Heart left ventricle (tissue), 16 donors: ENCODE measurements at regions not wholly inside any gene's neighbourhood (a gene's known extent, or its start where the extent isn't known, plus 50 kb on each side); places are given as distances from the start of the nearest gene placed in this dataset.

Experiments used
- ATAC-seq, 4 donors: fragments of 200-7000 bp; cut with Tn5 transposase; one replicate each; pipeline ENCODE4 v1.9.1; 2020 to 2022; ENCODE audit warnings: moderate library complexity in 4 of 4, mild to moderate bottlenecking in 3 of 4, moderate number of reproducible peaks in 1 of 4
- DNase-seq, 5 donors: peaks; one replicate each; pipeline ENCODE4 v3.0.0-alpha.2; 2020
- H3K27ac ChIP-seq, 12 donors: fragments of 200-600 bp; sonication (generic) in 4 of 12; one replicate each; pipeline versions ENCODE4 v1.5.0 to v1.8.0; 2016 to 2022; ENCODE audit warnings: mild to moderate bottlenecking in 2 of 12
- H3K27me3 ChIP-seq, 9 donors: fragments of 200-600 bp; sonication (generic) in 2 of 9; one replicate each; pipeline versions ENCODE4 v1.5.1 to v1.8.0; 2016 to 2022; ENCODE audit warnings: mild to moderate bottlenecking in 3 of 9
- H3K36me3 ChIP-seq, 9 donors: fragments of 200-600 bp; sonication (generic) in 2 of 9; one replicate each; pipeline versions ENCODE4 v1.5.0 to v1.8.0; 2018 to 2022; ENCODE audit warnings: mild to moderate bottlenecking in 2 of 9
- H3K4me1 ChIP-seq, 12 donors: fragments of 200-600 bp; sonication (generic) in 4 of 12; one replicate each; pipeline versions ENCODE4 v1.5.0 to v1.8.0; 2016 to 2022; ENCODE audit warnings: mild to moderate bottlenecking in 3 of 12
- H3K4me3 ChIP-seq, 12 donors: fragments of 200-600 bp; sonication (generic) in 4 of 12; one replicate each; pipeline versions ENCODE4 v1.5.0 to v1.8.0; 2017 to 2022; ENCODE audit warnings: mild to moderate bottlenecking in 9 of 12, moderate library complexity in 4 of 12
- H3K9me3 ChIP-seq, 12 donors: fragments of 200-600 bp; sonication (generic) in 4 of 12; one replicate each; pipeline versions ENCODE4 v1.5.0 to v1.8.0; 2016 to 2022; ENCODE audit warnings: mild to moderate bottlenecking in 1 of 12
- POLR2A ChIP-seq, 2 donors: fragments of 450-650 bp; IDR thresholded peaks; one replicate each; pipeline ENCODE4 v1.6.1; 2017; ENCODE audit warnings: antibody characterized with exemption in 2 of 2, mild to moderate bottlenecking in 2 of 2, moderate library complexity in 2 of 2
- WGBS, 4 donors: extraction: QIAGEN DNeasy Blood & Tissue Kit in 2 of 4; methylation state at CpG; one replicate each; pipeline versions ENCODE4 v1.1.5 to v1.1.7; 2013 to 2018; 5-methylcytosine and 5-hydroxymethylcytosine counted together
- intact Hi-C, 10 donors: fragments of 100-400 bp; cut with DNase I; formaldehyde crosslinking; loops; one replicate each; pipeline versions ENCODE4 v1.11.1 to v1.14.2; 2022
- TF ChIP-seq, protein P1 (sequence below), 12 donors: fragments of 200-600 bp; sonication (generic) in 4 of 12; IDR thresholded peaks; one replicate each; pipeline versions ENCODE4 v1.5.0 to v1.8.0; 2018 to 2022; ENCODE audit warnings: antibody characterized with exemption in 12 of 12, mild to moderate bottlenecking in 5 of 12
- donor health status: ischemic (EF 13 %, LVEDD 7.1; RV severe dilation, severe dysfunction).
- donor health status: healthy with polysubstance abuse.
- donor health status: DM: no; HTN: yes; CAD: no.
- donor health status: DM: no; HTN: no; CAD: no.
- donor health status: ischemic (EF 25% LVEDD 6.9; RV normal size, moderate dysfunction).
- donor health status: ischemic (EF 25% LVEDD 5.7; RV mildly dilated, moderate dysfunction).
- donor health status: healthy.
- donor health status: DM: yes; HTN: yes; CAD: no.
- donor health status: ischemic (EF 35%, LVEDD 5.7; RV mildly dilated, moderate dysfunction).
- donor health status: nonischemic (EF 11% LVEDD 7.7; RV severe dilation, severe dysfunction).
- donor health status: DM: yes; HTN: yes; CAD: no.
- donor health status: PGD.
- donor health status: ischemic (EF 29% LVEDD 5.4; RV normal size, mild dysfunction).
- donor health status: nonischemic (EF 23%, LVEDD 6.1; RV moderate dilation, normal function).

DNA sequence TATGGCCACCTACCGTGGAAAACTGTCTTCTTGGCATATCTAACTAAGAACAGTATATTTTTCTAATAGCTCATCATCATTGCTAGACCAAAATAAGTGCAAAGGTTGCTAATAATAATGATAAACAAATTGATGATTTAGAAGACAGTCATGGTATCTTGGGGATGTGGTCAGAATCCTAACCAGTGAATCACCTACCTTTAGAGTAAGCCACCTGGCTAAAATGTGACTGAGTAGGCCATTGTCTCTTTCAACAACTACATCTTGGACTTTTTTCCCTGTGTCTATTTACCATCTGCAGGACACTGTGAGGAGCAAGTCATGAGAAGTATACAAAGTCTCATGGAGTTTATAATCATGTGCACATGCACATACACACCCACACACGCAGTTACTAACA is 273.5 kb upstream of the SEMA6D start:
- peaks cover 0 to 12% (median 4%) of the 10 kb centered on the region in 12 donors for H3K4me1 ChIP-seq
- peaks cover 0 to 6% (median 0%) of the 10 kb centered on the region in 12 donors for H3K9me3 ChIP-seq
- no peak overlapping the region for H3K4me3 ChIP-seq
- no peak for ATAC-seq
- no peaks in the 10 kb centered on the region for H3K36me3 ChIP-seq
- WGBS, 4 donors = 92 to 97% (median 95%) methylated on average over 2 of the region's 2 CpGs
- intact Hi-C loops = no loop called here
- TF ChIP-seq, protein P1, sequence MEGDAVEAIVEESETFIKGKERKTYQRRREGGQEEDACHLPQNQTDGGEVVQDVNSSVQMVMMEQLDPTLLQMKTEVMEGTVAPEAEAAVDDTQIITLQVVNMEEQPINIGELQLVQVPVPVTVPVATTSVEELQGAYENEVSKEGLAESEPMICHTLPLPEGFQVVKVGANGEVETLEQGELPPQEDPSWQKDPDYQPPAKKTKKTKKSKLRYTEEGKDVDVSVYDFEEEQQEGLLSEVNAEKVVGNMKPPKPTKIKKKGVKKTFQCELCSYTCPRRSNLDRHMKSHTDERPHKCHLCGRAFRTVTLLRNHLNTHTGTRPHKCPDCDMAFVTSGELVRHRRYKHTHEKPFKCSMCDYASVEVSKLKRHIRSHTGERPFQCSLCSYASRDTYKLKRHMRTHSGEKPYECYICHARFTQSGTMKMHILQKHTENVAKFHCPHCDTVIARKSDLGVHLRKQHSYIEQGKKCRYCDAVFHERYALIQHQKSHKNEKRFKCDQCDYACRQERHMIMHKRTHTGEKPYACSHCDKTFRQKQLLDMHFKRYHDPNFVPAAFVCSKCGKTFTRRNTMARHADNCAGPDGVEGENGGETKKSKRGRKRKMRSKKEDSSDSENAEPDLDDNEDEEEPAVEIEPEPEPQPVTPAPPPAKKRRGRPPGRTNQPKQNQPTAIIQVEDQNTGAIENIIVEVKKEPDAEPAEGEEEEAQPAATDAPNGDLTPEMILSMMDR (IDR thresholded peaks at IDR 0.05) = no peak
- no peak for TF ChIP-seq POLR2A (IDR thresholded peaks at IDR 0.05)
- no peak overlapping the region for H3K27ac ChIP-seq
- DNase-seq = no peak
- H3K27me3 ChIP-seq = no peaks in the 10 kb centered on the region

- no peaks in the 10 kb centered on the region for H3K27me3 ChIP-seq
- no peak overlapping the region for H3K4me3 ChIP-seq
- TF ChIP-seq POLR2A (IDR thresholded peaks at IDR 0.05) = no peak
- TF ChIP-seq, protein P1 (IDR thresholded peaks at IDR 0.05) = no peak
- peaks cover 0 to 6% (median 0%) of the 10 kb centered on the region in 12 donors for H3K9me3 ChIP-seq
- ATAC-seq (no peak), DNase-seq (no peak)
- H3K36me3 ChIP-seq = no peaks in the 10 kb centered on the region
- H3K4me1 ChIP-seq = no peaks in the 10 kb centered on the region
- H3K27ac ChIP-seq = no peak overlapping the region
- intact Hi-C loops = no loop called here
- whole genome bisulfite sequencing, 4 donors = 95 to 98% (median 97%) methylated on average over 9 of the region's 9 CpGs
Observed at GRCh38 chr15:47445723-47446392, 271.4 kb upstream of the SEMA6D start.

DNA sequence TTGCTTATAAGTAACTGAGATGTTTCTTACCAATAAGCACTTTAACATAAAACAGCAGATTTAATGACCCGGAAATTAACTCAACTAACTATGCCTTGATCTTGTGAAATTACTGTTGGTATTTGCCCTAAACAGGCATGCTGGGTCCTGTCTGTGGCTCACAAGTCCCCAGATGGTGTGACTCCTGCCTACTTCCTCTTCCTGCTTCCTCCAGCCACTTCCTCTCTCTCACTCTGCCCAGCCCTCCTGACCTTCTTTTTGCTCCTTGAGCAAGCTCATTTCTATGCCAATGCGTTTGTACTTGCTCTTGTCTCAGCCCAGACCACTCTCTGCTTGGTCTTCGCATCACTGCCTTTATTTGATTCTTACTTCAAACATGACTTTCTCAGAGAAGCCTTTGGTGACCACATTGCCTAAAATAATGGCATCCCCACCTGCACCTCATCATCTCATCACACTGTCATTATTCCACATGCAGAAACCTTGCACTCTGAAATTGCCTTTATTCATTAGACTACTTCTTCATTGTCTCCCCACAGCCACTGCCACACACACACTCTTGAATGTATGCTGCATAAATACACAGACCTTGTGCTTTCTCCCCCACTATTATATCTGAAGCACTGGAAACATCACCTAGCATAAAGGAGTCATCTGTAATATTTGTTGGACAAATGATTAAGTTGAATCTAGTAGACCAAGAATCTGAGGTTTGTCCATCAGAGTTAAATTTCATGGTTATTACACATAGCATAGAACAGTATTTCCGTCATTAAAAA is 256.3 kb upstream of the SEMA6D start:
- TF ChIP-seq POLR2A (IDR thresholded peaks at IDR 0.05) = no peak
- TF ChIP-seq, protein P1 (IDR thresholded peaks at IDR 0.05) = no peak
- no peak overlapping the region for H3K4me3 ChIP-seq
- no peak for ATAC-seq
- intact Hi-C loops = loop anchor here in 1 of 10 donors (10.0 kb wide), 1 partner anchor 266 kb away; no protein-coding TSS in a partner anchor
- no peaks in the 10 kb centered on the region for H3K4me1 ChIP-seq
- H3K27ac ChIP-seq = no peak overlapping the region
- 87 to 93% (median 88%) methylated on average over 4 of the region's 4 CpGs for WGBS, 4 donors
- peak in 1 of 5 donors; percentile 17 for DNase-seq
- no peaks in the 10 kb centered on the region for H3K36me3 ChIP-seq
- no peaks in the 10 kb centered on the region for H3K9me3 ChIP-seq
- no peaks in the 10 kb centered on the region for H3K27me3 ChIP-seq

GRCh38 chr15:47461652-47462141 is 255.6 kb upstream of the SEMA6D start:
- TF ChIP-seq, protein P1 (IDR thresholded peaks at IDR 0.05) = no peak
- TF ChIP-seq POLR2A (IDR thresholded peaks at IDR 0.05) = no peak
- Histone ChIP-seq H3K27ac (no peak overlapping the region), H3K36me3 (no peaks in the 10 kb centered on the region), H3K9me3 (no peaks in the 10 kb centered on the region), H3K4me3 (no peak overlapping the region), H3K4me1 (no peaks in the 10 kb centered on the region), H3K27me3 (no peaks in the 10 kb centered on the region)
- WGBS, 4 donors = 78 to 84% (median 80%) methylated on average over 3 of the region's 3 CpGs
- DNase-seq = no peak
- intact Hi-C loops = loop anchor here in 1 of 10 donors (10.0 kb wide), 1 partner anchor 267 kb away; no protein-coding TSS in a partner anchor
- ATAC-seq = no peak
